ENCODE measurements at regions not wholly inside any gene's neighbourhood (a gene's known extent, or its start where the extent isn't known, plus 50 kb on each side); places are given as distances from the start of the nearest gene placed in this dataset.

GRCh38 chr11:97890466-97890865 is 1130.3 kb upstream of the CNTN5 start:
- no peaks in the 10 kb centered on the region for H3K36me3 Mint-ChIP-seq (ENCODE audit: insufficient read depth in 1 of 3, low read depth in 3 of 3)
- H3K4me1 Mint-ChIP-seq = peaks cover 0 to 6% of the 10 kb centered on the region in 2 experiments; a peak in 1 of 4 replicates
- Histone ChIP-seq H4K91ac (ENCODE audit: insufficient read length, low read depth, low read length) (no peak overlapping the region), H3K18ac (ENCODE audit: insufficient read length, low read depth, low read length) (no peak overlapping the region), H3K4me2 (ENCODE audit: insufficient read depth, insufficient read length, low read length) (no peak overlapping the region), H4K8ac (replicated peaks; ENCODE audit: insufficient read length, low read depth, low read length) (no peak overlapping the region), H3K9ac (ENCODE audit: extremely low read depth, insufficient read length, low read length) (no peak overlapping the region), H2BK120ac (ENCODE audit: low read depth, low read length, poor library complexity, severe bottlenecking) (no peak overlapping the region), H3K23ac (ENCODE audit: insufficient read length, low read depth, low read length) (no peak overlapping the region), H3K4ac (ENCODE audit: low read depth, low read length) (no peak overlapping the region), H2BK20ac (ENCODE audit: low read depth, low read length, poor library complexity, severe bottlenecking) (no peak overlapping the region), H2AK5ac (ENCODE audit: insufficient read length, low read length) (no peak overlapping the region), H3K27me3 (ENCODE audit: insufficient read depth, low read length) (no peaks in the 10 kb centered on the region), H3K27ac (ENCODE audit: insufficient read length, low read depth, low read length) (no peak overlapping the region), H2BK12ac (ENCODE audit: insufficient read length, low read depth, low read length) (no peak overlapping the region), H2BK5ac (ENCODE audit: insufficient read length, low read length) (no peak overlapping the region), H3K9me3 (ENCODE audit: control insufficient read depth, low read depth, low read length) (no peaks in the 10 kb centered on the region), H2AFZ (ENCODE audit: low read length) (no peak overlapping the region), H3K79me2 (ENCODE audit: insufficient read depth, low read length) (no peaks in the 10 kb centered on the region), H3K14ac (ENCODE audit: insufficient read depth, low read length) (no peak overlapping the region), H2BK15ac (ENCODE audit: low read depth, low read length) (no peak overlapping the region), H3T11ph (ENCODE audit: low read length) (no peak overlapping the region), H3K79me1 (ENCODE audit: insufficient read depth, low read depth, low read length, poor library complexity, severe bottlenecking) (no peaks in the 10 kb centered on the region), H3K4me1 (ENCODE audit: insufficient read depth, low read length) (no peaks in the 10 kb centered on the region), H4K20me1 (ENCODE audit: control insufficient read depth, insufficient read depth, insufficient read length) (no peaks in the 10 kb centered on the region), H4K5ac (ENCODE audit: insufficient read length, low read depth, low read length) (no peak overlapping the region), H3K23me2 (ENCODE audit: insufficient read length, low read depth, low read length, poor library complexity, severe bottlenecking) (no peaks in the 10 kb centered on the region), H3K56ac (ENCODE audit: insufficient read length, low read depth, low read length) (no peak overlapping the region)
- H3K27me3 Mint-ChIP-seq (ENCODE audit: low read depth) = no peaks in the 10 kb centered on the region
- no CpG with 5 or more reads among the region's 1 CpG for WGBS (ENCODE audit: extremely low coverage, insufficient read length, low lambda C conversion rate)
- peaks cover 0 to 3% of the 10 kb centered on the region in 2 experiments; a peak in 1 of 5 replicates for H3K9me3 Mint-ChIP-seq
- no peak for TF ChIP-seq CTCF (conservative IDR thresholded peaks at IDR 0.05)
- H3K27ac Mint-ChIP-seq = no peak overlapping the region
- no peak for DNase-seq
- H3K4me3 Mint-ChIP-seq = no peak overlapping the region
